ENCODE measurements at regions not wholly inside any gene's neighbourhood (a gene's known extent, or its start where the extent isn't known, plus 50 kb on each side); places are given as distances from the start of the nearest gene placed in this dataset.

DNA sequence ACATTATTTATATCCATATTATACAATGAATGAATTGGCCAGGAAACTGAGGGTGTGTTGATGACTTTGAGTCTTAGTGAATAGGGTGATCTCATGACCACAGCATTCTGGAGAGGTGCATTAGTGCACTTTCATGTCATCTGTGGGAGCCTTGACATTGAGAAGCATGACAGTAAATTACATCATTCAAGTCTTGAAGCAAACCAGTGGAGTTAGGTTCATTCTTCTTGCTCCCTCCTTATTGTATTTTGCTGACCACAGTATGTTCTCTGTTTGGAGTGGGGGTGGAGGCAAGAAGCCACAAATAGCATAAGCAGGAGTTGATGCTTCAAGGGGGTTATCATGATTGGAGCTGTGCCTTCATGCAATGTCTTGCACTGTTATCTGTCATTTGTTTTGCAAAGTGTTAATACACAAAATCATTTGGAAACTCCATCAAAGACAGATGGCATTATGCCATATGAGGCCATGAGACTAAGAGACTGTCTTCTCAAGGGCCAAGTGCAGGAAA, 680.2 kb downstream of the NYAP2 start:
- DNase-seq (ENCODE audit: low read depth), result no peak

DNA sequence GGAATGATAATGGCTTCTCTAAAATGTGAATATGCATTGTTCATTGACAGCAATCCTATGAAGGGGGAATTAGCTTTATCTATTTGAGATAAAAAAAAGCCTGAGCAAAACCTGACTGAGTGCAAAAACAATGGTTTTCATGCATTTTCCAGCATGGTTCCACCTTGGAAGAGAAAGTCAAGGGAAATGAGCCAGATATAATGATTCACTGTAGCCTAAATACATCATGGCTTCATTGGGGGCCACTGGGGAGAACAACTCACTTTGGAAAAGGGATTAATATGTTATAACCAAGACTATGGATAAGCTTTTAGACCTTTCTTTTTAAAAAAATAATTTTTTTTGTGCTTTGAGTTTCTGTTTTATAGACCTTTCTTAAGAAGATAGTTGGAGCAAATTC, 679.7 kb downstream of the NYAP2 start:
- DNase-seq (ENCODE audit: low read depth), result no peak

DNA sequence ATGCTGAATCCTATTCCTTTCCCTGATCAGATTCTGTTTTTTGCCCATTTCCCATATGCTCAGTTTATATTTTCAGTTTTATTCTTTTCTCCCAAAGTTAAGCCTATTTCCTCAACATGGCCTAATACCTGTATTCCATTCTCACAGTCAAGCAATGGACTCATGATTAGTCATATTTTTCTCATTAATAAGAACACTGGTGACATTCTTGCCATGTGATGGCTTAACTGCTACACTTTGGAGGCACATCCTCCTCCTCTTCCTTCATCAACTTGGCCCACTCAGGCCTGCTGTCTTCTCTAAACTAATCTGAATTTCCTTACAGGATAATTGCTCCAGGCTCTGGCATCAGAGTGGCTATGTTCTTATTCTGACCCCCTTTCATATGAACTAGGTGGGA, 679.2 kb downstream of the NYAP2 start:
- no peak for DNase-seq (ENCODE audit: low read depth)

DNA sequence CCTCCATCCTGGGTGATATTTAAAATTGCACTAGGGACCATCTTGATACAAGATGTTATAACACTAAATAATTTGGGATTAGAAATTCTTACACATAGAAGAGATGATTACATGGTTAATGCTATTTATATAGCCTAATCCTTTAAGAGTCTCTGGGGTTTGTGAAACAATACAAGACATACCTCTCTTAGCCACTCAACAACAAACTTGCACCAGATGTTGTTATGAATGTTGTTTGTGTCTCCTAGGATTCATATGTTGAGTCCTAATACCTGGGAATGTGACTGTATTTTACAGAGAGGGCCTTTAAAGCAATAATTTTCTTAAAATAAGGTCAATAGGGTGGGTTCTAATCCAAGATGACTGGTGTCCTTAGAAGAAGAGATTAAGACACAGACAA, 678.3 kb downstream of the NYAP2 start:
- no peak for DNase-seq (ENCODE audit: low read depth)

DNA sequence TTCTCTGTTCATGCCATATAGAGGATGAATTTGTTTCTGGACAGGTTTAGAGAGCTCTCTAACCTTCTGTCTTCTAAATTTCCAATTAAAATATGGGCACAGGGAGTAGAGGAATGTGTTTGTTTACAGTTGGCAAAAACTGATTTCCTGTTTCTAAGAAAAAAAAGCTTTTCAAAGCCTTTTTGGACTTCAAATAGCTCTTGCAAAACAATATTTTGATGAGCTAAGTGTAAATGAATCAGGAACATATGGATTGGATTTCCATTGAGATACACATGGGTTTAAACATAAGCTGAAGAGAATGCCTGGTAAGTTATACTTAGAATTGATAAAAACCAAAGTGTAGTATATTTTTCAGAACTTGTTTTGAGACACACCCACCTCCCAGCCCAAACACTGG, 677.5 kb downstream of the NYAP2 start:
- no peak for DNase-seq (ENCODE audit: low read depth)

DNA sequence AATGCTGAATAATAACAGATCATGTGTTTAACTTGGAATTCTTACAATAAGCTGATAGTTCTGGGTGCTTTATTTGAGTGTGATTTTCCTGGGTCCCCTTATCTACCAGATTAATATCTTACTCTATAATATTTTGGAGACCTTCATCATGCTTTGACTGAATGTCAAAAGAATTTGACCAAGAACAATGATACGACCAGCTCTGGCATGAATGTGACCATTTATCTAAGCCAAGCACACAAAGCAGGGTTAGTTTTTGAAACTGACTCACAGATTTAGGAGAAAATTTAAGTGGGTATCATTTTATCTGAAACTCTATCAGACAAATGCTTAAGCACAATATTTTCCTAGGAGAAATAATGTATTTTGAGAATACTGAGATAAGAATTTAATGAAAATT, 677.0 kb downstream of the NYAP2 start:
- DNase-seq (ENCODE audit: low read depth), result no peak

DNA sequence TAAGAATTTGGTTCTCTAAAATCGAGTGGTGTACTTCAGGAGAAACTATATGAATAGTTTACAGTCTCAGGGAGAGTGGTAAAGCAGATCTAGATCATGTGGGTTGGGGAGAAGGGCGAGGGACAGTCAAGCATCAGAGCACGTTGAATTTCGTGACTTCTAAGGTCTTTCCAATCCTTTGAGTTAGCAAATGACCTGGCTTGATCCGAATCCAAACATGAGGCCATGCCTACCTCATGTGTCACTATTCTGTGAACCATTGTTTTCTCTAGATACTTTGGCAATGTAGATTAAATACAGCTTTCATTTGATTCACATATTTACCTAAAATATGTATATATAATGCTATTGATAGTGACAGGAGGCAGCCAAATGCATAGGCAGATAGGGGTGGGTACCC, 674.9 kb downstream of the NYAP2 start:
- DNase-seq (ENCODE audit: low read depth), result no peak

DNA sequence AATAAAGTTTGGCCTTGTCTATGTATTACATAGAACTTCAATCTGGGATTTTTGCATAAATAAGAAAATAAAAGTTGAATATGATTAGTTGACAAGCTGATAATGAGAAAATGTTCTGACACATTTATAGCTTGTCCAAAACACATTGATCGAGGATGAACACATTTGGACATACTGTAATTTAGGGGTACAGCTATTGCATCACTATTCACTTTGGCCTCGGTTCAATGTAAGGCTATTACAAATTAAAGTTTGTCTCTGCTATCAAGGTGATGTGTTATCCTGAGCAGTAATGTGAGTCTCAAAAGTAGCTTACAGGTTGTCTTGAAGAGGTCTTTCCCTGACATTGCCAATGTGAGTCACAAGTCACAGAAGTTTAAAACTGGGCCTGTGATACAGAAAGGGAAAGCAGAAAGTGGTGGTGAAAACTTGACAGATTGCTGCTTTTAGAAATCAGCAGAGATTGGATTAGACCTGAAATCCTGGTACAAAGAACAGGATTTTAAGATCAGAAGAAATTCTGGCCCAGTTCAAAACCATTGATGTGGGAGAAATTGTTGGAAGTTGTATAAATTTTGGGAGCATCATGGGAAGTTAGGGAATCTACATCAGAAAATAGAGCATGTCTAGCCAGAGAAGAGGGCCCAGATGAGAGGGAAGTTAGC, 674.1 kb downstream of the NYAP2 start:
- DNase-seq (ENCODE audit: low read depth), result no peak

DNA sequence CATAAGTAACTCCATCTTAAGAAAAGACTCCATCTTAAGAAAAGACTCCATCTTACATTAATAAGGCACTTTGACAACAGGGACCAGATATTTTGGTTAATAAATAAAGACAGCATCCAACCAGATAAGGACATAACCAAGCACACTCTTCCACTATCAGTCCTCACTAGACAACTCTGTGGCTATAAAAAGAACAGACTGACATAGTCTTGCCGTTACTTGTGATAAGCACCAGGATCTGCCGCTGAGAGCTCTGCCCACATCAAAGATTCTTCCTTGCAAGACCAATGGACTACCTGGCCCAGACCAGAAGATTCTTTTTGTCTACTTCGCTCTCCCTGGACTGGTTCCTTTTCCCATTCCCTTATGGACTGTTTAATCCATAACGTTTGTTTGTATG, 667.4 kb downstream of the NYAP2 start:
- no peak for DNase-seq (ENCODE audit: low read depth)

DNA sequence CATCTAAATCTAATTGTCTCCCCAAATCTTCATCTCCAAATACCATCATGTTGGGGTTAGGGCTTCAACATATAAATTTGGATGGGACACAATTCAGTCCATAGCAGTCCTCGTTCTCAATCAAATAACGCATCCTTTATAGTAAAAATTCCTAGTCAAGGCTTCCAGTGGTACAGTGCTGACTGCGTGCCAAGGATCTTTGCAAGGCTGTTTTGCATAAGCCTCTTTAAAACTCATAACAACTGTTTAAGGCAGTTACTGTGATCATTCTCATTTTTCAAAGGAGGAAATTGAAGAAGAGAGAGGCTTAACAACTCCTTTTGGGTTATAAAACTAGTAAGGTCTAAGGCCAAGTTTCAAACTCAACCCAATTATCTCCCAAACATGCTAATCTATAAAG, 666.9 kb downstream of the NYAP2 start:
- DNase-seq (ENCODE audit: low read depth), result no peak

DNA sequence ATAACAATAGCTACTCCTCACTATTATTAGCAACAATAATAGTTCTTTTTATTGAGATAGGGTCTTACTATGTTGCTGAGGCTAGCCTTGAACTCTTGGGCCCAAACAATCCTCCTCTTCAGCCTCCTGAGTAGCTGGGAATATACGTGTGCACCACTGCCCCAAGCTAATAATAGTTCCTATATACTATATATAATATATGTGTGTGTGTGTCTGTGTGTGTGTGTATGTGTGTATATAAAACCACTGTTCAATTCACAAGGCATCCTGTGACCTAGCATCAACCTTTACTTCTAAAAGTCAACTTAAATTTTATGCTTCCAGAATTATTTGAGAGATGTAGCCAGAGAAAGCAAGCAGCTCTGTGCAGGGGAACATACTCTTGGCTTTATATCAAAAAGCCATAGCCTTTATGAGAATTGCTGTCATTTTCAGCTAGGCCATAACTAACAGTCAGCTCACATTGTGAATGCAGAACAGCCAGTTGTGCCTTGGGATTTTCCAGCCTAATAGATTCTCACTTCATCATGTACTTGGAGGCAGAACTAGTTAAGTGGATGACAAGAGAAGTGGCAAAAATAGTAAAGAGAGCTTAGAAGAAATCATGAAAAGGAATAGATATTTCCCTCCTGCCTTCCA, 665.5 kb downstream of the NYAP2 start:
- DNase-seq (ENCODE audit: low read depth), result no peak

DNA sequence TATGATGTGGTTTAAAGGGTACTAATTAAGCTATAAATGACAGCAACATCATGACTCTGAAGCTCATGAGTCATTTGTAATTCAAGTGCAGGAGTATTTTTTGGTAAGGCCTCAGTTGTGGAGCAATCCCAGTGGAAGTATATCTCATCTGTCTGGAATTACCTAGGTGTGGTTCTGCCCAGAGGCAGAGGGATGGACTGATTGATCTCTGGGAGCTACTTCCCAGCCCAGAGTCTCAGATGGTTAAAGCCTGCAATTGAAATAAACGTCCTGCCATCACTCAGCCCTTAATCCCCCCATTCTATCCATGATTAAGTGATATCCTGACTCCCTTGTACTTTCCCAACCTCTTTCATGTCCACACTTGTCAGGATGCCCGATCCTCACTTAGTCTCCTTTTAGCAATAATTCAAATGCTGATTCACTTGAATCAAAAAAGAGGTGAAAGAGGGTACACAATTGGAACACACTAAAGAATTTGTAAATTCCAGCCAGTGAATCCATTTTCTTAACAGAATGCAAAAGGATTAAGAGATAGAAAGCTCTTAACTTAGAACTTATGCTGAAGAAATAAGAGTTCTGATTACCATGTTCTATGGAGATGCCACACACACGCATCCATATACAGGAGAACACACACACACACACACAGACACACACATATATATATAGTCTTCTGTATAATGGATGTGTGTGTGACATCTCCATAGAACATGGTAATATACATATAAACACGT, 664.4 kb downstream of the NYAP2 start:
- no peak for DNase-seq (ENCODE audit: low read depth)

DNA sequence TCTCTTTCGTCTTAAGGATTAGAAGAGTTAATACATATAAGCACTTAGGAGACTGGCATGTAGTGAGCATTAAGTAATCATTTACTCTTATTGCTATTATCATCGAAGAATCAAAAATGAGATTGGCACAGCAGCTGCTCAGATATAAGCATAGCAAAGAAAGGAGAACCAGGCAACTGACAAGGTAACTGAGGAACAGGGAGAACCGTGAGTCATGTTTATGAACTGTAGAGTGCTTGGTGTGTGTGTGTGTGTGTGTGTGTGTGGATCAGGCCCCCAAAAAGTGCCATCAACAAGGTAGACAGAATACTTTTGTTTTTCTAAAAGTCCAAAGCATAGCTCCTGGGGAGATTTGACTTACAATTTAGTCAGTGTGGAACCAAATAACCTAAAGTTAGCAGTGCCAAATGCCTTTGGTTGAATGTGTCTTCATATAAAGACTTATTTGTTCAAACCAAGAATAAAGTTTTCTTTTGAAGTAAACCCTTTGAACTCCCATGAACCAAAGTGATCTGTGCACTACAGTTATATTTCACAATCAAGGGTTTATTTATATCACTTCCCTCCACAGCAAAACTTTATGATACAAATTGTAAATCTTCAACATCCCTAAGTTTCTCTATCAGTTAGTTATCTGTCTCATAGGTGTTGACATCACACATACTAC, 660.6 kb downstream of the NYAP2 start:
- no peak for DNase-seq (ENCODE audit: low read depth)

DNA sequence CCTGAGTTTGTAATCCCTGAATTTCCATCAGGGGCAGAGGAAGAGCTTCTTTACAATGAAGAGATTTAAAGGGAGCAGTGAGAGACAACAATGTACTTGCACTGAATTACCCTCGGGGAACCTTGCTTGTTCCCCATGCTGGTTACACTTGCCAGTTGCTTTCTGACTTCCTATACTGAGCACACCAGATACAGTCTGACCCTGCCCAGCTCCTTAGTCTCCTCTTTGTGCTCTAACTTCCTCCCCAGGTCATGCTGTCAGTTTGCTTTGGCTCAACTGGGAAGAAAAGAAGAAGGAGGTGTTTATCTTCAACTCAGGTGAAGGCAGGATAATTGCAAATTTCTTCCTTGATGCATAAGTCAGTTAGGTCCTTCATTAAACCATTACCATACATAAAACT, 658.4 kb downstream of the NYAP2 start:
- no peak for DNase-seq (ENCODE audit: low read depth)

DNA sequence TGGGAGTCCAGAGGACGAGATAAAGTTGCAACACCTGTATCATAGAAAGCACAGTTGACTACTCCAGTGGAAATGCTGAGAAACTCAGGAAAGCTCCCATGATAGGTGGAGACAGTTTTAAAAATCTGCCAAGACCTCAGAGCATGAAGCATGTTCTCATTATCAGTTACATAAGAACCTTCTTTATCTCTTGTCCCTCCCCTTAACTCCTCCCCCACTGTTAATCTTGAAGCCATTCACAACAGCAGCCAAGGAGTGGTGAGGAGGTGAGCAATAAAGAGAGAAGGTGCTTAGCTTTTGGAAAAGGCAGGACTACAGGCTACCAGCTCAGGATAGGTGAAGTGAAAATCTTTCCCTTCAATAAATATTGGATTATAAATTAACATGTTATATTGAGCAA, 657.9 kb downstream of the NYAP2 start:
- DNase-seq (ENCODE audit: low read depth), result no peak

DNA sequence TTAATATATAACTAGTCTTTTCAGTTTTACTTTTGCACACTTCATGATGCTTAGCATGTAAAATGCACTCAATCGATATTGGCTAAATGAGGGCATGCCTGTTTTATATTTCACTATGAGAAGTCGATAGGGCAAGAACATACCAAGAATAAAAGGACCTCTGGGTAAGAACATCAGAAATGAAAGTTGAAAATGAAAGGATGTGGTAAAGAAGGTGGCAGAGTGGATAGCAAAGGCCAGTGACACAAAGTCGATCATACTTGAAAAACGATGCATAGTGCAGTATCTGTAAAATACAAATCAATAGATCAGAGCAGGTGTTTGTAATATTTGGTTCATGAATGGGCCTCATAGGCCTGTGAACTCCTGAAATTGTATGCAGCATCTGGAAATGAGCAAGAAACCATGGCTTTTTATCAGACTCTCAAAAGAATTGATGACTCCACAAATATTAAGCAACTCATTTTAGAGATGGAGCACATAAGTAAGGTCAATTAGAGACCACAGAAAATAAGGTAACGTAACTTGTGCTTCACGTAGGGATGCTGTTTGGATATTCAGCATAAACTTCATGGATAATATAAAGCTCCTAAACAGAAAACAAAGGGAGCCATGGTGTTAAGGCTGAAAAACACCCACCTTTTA, 653.4 kb downstream of the NYAP2 start:
- DNase-seq (ENCODE audit: low read depth), result no peak

DNA sequence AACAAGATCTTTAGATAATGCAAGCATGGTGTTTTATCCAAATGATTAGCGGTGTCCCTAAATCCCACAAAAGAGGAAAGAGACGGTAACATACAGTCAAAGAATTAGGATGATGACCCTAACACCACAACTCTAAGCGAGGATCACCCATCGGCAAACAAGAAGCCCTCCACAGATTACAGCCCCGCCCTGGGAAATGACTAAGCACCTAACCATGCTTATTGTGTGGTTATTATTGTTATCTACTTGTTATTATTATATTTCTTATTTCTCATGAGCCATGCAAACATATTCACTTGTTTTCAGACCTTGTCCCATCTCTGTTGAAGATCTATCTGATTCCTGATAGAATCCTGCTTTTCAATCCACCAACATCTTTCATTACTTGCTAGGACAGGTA, 651.3 kb downstream of the NYAP2 start:
- no peak for DNase-seq (ENCODE audit: low read depth)

DNA sequence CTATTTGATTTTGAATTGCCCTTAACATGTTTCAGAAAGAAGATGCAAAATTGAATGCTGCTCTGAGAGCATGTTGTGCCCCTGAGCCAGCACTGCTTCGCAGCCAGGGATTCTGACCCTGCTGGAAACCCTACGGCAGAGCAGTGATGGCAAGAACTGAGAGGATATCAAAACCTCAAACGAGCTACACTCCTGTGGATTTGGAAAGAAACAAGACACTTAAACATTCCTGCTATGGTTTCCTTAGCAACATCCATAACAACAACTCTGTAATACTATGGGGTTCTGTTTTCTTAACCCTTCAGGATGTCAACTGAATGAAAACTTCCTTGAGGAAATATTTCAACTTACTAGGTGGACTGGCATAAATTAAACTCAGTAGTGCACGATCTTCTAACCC, 649.1 kb downstream of the NYAP2 start:
- no peak for DNase-seq (ENCODE audit: low read depth)

DNA sequence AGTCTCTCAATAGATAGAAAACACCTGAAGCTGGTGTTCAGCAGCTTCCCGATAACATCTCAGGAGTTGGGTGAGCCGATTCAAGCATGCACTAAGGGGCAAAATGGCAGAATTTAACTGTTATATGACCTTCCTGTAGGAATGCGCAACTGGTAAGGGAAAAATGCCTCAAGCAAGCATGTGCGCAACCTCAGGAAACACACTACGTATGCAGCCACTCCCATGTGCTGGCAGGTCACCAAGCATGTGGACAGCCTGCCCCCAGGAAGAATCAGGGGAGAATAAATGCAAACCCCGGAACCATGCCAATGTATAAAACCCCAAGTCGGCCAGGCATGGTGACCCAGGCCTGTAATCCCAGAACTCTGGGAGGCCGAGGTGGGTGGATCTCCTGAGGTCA, 645.6 kb downstream of the NYAP2 start:
- DNase-seq (ENCODE audit: low read depth), result no peak

DNA sequence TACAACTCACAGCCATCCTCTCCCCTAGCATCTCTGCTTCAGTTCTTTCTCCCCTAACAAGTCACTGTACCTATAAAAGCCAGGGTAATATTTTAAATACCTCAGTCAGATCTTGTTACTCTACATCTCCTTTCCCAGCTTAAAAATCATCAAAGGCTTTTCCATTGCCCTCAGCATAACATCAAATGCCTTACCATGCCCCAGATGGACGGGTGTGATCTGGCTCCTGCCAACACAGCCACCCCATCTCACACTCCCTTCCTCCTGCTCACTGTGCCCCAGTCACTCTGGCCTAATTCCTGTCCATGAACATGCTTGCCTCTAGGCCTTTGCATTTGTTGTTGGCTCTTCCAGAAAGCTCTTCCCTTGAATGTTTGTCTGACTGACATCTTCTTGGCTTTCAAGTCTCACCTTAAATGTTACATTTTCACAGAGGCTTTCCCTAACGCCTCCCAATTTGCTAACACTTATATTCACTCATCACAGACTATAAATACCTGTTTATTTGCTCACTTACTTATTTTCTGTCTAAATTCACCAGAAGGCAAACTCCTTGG, 640.9 kb downstream of the NYAP2 start:
- DNase-seq (ENCODE audit: low read depth), result no peak

DNA sequence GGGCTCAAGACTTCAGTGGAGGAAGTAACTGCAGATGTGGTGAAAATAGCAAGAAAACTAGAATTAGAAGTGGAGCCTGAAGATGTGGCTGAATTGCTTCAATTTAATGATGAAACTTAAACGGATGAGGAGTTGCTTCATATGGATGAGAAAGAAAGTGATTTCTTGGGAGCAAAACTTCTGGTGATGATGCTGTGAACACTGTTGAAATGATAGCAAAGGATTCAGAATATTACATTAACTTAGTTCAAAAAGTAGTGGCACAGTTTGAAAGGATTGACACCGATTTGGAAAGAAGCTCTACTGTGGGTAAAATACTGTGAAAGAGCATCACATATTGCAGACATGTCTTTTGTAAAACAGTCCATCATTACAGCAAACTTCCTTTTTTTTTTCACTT, 638.0 kb downstream of the NYAP2 start:
- DNase-seq (ENCODE audit: low read depth), result no peak
